ENCODE measurements at regions not wholly inside any gene's neighbourhood (a gene's known extent, or its start where the extent isn't known, plus 50 kb on each side); places are given as distances from the start of the nearest gene placed in this dataset.

DNA sequence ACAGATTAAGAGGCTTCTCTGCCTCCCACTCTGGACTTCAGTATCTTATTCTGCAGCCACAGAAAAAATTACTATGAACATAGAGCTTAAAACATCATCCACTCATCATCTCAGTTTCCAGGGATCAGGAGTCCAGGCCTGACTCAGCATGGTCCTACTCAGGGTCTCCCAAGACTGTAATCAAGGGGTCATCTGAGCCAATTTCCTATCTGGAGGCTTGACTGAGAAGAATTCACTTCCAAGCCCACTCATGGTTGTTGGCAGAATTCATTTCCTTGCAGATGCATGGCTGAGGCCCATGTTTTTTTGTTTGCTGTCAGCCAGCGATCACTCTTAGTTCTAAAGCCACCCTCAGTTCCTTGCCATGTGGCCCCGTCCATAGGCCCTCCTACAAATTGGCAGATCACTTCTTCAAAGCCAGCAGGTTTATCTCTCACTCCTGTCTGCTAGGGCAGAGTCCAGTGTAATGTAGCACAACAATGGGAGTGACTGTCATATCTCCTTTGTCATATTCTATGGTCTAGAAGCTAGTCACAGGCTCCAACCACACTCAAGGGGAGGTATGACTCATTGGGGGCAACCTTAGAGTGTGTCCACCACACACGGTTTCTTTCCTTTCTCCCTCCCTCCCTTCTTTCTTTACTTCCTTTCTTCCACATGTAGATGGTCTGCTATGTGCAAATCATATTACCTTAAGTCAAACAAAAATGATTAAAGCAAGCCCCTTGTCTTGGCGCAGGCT lies 251.6 kb downstream of the QDPR start (continued):
- TF ChIP-seq, protein P1, sequence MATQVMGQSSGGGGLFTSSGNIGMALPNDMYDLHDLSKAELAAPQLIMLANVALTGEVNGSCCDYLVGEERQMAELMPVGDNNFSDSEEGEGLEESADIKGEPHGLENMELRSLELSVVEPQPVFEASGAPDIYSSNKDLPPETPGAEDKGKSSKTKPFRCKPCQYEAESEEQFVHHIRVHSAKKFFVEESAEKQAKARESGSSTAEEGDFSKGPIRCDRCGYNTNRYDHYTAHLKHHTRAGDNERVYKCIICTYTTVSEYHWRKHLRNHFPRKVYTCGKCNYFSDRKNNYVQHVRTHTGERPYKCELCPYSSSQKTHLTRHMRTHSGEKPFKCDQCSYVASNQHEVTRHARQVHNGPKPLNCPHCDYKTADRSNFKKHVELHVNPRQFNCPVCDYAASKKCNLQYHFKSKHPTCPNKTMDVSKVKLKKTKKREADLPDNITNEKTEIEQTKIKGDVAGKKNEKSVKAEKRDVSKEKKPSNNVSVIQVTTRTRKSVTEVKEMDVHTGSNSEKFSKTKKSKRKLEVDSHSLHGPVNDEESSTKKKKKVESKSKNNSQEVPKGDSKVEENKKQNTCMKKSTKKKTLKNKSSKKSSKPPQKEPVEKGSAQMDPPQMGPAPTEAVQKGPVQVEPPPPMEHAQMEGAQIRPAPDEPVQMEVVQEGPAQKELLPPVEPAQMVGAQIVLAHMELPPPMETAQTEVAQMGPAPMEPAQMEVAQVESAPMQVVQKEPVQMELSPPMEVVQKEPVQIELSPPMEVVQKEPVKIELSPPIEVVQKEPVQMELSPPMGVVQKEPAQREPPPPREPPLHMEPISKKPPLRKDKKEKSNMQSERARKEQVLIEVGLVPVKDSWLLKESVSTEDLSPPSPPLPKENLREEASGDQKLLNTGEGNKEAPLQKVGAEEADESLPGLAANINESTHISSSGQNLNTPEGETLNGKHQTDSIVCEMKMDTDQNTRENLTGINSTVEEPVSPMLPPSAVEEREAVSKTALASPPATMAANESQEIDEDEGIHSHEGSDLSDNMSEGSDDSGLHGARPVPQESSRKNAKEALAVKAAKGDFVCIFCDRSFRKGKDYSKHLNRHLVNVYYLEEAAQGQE (IDR thresholded peaks at IDR 0.05; ENCODE audit: low read depth, low read length): no peak
- TF ChIP-seq ZNF24 (IDR thresholded peaks at IDR 0.05) (no peak), HDAC2 (IDR thresholded peaks at IDR 0.05) (no peak), CHD2 (IDR thresholded peaks at IDR 0.05; ENCODE audit: borderline replicate concordance, low read depth, low read length) (no peak), FOS (IDR thresholded peaks at IDR 0.05; ENCODE audit: borderline replicate concordance, extremely low read depth, insufficient read length) (no peak), ESRRA (IDR thresholded peaks at IDR 0.05; ENCODE audit: low read length) (no peak), NRF1 (conservative IDR thresholded peaks at IDR 0.05; ENCODE audit: low read depth, low read length) (no peak)
- TF ChIP-seq, protein P2, sequence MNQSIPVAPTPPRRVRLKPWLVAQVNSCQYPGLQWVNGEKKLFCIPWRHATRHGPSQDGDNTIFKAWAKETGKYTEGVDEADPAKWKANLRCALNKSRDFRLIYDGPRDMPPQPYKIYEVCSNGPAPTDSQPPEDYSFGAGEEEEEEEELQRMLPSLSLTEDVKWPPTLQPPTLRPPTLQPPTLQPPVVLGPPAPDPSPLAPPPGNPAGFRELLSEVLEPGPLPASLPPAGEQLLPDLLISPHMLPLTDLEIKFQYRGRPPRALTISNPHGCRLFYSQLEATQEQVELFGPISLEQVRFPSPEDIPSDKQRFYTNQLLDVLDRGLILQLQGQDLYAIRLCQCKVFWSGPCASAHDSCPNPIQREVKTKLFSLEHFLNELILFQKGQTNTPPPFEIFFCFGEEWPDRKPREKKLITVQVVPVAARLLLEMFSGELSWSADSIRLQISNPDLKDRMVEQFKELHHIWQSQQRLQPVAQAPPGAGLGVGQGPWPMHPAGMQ (IDR thresholded peaks at IDR 0.05; ENCODE audit: borderline replicate concordance): no peak
- TF ChIP-seq, protein P3, sequence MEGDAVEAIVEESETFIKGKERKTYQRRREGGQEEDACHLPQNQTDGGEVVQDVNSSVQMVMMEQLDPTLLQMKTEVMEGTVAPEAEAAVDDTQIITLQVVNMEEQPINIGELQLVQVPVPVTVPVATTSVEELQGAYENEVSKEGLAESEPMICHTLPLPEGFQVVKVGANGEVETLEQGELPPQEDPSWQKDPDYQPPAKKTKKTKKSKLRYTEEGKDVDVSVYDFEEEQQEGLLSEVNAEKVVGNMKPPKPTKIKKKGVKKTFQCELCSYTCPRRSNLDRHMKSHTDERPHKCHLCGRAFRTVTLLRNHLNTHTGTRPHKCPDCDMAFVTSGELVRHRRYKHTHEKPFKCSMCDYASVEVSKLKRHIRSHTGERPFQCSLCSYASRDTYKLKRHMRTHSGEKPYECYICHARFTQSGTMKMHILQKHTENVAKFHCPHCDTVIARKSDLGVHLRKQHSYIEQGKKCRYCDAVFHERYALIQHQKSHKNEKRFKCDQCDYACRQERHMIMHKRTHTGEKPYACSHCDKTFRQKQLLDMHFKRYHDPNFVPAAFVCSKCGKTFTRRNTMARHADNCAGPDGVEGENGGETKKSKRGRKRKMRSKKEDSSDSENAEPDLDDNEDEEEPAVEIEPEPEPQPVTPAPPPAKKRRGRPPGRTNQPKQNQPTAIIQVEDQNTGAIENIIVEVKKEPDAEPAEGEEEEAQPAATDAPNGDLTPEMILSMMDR (IDR thresholded peaks at IDR 0.05 in 2 of 3, conservative IDR thresholded peaks at IDR 0.05 in 1 of 3; ENCODE audit: control insufficient read depth in 2 of 3, extremely low read depth in 1 of 3, insufficient read depth in 1 of 3, low read depth in 3 of 3, low read length in 3 of 3): no peak
- TF ChIP-seq, protein P4, sequence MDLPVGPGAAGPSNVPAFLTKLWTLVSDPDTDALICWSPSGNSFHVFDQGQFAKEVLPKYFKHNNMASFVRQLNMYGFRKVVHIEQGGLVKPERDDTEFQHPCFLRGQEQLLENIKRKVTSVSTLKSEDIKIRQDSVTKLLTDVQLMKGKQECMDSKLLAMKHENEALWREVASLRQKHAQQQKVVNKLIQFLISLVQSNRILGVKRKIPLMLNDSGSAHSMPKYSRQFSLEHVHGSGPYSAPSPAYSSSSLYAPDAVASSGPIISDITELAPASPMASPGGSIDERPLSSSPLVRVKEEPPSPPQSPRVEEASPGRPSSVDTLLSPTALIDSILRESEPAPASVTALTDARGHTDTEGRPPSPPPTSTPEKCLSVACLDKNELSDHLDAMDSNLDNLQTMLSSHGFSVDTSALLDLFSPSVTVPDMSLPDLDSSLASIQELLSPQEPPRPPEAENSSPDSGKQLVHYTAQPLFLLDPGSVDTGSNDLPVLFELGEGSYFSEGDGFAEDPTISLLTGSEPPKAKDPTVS (IDR thresholded peaks at IDR 0.05; ENCODE audit: low read depth, low read length): no peak
